Sigmoid colon (tissue), 6 donors: ENCODE measurements at regions not wholly inside any gene's neighbourhood (a gene's known extent, or its start where the extent isn't known, plus 50 kb on each side); places are given as distances from the start of the nearest gene placed in this dataset.

Experiments used
- DNase-seq: peaks from one replicate; pipeline ENCODE4 v3.0.0-alpha.2; 2019
- H3K27ac ChIP-seq, 4 donors: fragments of 200-600 bp; sonication (generic); one replicate each; pipeline ENCODE4 v1.5.1; 2016 to 2019; ENCODE audit warnings: mild to moderate bottlenecking in 1 of 4
- H3K27me3 ChIP-seq, 3 donors: fragments of 200-600 bp; sonication (generic); one replicate each; pipeline ENCODE4 v1.5.1; 2019; ENCODE audit warnings: mild to moderate bottlenecking in 1 of 3
- H3K36me3 ChIP-seq, 4 donors: fragments of 200-600 bp; sonication (generic); one replicate each; pipeline ENCODE4 v1.5.1; 2016 to 2019
- H3K4me1 ChIP-seq, 4 donors: fragments of 200-600 bp; sonication (generic); one replicate each; pipeline ENCODE4 v1.5.1; 2017 to 2019
- H3K4me3 ChIP-seq, 4 donors: fragments of 200-600 bp; sonication (generic); one replicate each; pipeline ENCODE4 v1.5.1; 2017 to 2019; ENCODE audit warnings: mild to moderate bottlenecking in 2 of 4, moderate library complexity in 1 of 4
- H3K9me3 ChIP-seq, 4 donors: fragments of 200-600 bp in 3 of 4; sonication (generic) in 3 of 4; one replicate each; pipeline versions ENCODE4 v1.5.1 to v1.6.1; 2013 to 2019
- CTCF ChIP-seq, 4 experiments: fragments of 450-650 bp in 3 of 4; fragments of 200-600 bp in 1 of 4; IDR thresholded peaks; one replicate each; pipeline ENCODE4 v1.5.1; 2016 to 2019; ENCODE audit warnings: antibody characterized with exemption in 4 of 4, mild to moderate bottlenecking in 3 of 4, moderate library complexity in 2 of 4
- EP300 ChIP-seq, 4 donors: sonication (generic); formaldehyde crosslinking; IDR thresholded peaks; one replicate each; pipeline ENCODE4 v1.6.1; 2017; ENCODE audit warnings: antibody characterized with exemption in 4 of 4
- POLR2A ChIP-seq, 2 donors: fragments of 450-650 bp; IDR thresholded peaks; one replicate each; pipeline ENCODE4 v1.6.1; 2016; ENCODE audit warnings: antibody characterized with exemption in 2 of 2, mild to moderate bottlenecking in 2 of 2, moderate library complexity in 2 of 2
- POLR2AphosphoS5 ChIP-seq, 4 donors: sonication (generic); formaldehyde crosslinking; IDR thresholded peaks; one replicate each; pipeline ENCODE4 v1.6.1; 2017; ENCODE audit warnings: antibody characterized with exemption in 4 of 4
- WGBS, 2 donors: extraction: QIAGEN DNeasy Blood & Tissue Kit; methylation state at CpG; one replicate each; pipeline ENCODE4 v1.1.7; 2013; 5-methylcytosine and 5-hydroxymethylcytosine counted together
- intact Hi-C: fragments of 100-400 bp; cut with DNase I; formaldehyde crosslinking; loops from one replicate; pipeline ENCODE4 v1.15.1; 2023
- donor health status: healthy with polysubstance abuse.
- donor health status: healthy.

- Histone ChIP-seq H3K9me3 (no peaks in the 10 kb centered on the region), H3K4me1 (no peaks in the 10 kb centered on the region), H3K36me3 (no peaks in the 10 kb centered on the region), H3K4me3 (no peak overlapping the region), H3K27ac (no peak overlapping the region), H3K27me3 (no peaks in the 10 kb centered on the region)
- TF ChIP-seq POLR2AphosphoS5 (IDR thresholded peaks at IDR 0.05) (no peak), CTCF (IDR thresholded peaks at IDR 0.05) (no peak), POLR2A (IDR thresholded peaks at IDR 0.05) (no peak), EP300 (IDR thresholded peaks at IDR 0.05) (no peak)
- WGBS, 2 donors, result 90% methylated on average over 3 of the region's 3 CpGs
- no peak for DNase-seq
- intact Hi-C loops, result no loop called here
Measured at GRCh38 chr9:87431837-87432236, 65.8 kb upstream of the DAPK1 start.

GRCh38 chr9:87433853-87434252, 63.8 kb upstream of the DAPK1 start:
- Histone ChIP-seq H3K36me3 (no peaks in the 10 kb centered on the region), H3K4me1 (no peaks in the 10 kb centered on the region), H3K27ac (no peak overlapping the region), H3K9me3 (no peaks in the 10 kb centered on the region), H3K27me3 (no peaks in the 10 kb centered on the region), H3K4me3 (no peak overlapping the region)
- TF ChIP-seq EP300 (IDR thresholded peaks at IDR 0.05) (no peak), POLR2A (IDR thresholded peaks at IDR 0.05) (no peak), CTCF (IDR thresholded peaks at IDR 0.05) (no peak), POLR2AphosphoS5 (IDR thresholded peaks at IDR 0.05) (no peak)
- 94 to 98% methylated on average over 1 of the region's 1 CpG for WGBS, 2 donors
- DNase-seq, result no peak
- intact Hi-C loops, result no loop called here

DNA sequence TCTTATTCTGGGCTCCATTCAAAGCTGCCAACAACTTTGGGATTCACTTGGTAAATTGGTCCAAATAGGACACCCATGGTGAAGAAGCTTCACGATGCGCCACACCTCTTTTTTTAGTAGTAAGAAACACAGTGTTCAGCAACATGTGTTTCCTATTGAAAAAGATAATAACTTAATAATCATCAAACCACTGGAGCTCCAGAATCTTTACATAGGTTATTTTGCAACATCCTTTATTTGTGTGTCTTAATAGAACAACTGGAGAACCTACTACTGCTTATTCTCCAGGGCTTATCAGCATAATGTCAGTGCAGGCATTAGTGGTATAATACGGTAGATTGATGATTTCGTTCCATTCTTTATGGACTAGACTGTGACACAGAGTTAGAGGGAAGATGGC, 63.3 kb upstream of the DAPK1 start:
- DNase-seq, result no peak
- Histone ChIP-seq H3K4me3 (no peak overlapping the region), H3K27ac (no peak overlapping the region), H3K9me3 (no peaks in the 10 kb centered on the region), H3K36me3 (no peaks in the 10 kb centered on the region), H3K27me3 (no peaks in the 10 kb centered on the region), H3K4me1 (no peaks in the 10 kb centered on the region)
- WGBS, 2 donors, result 90 to 94% methylated on average over 4 of the region's 4 CpGs
- no peak for TF ChIP-seq CTCF (IDR thresholded peaks at IDR 0.05)
- TF ChIP-seq EP300 (IDR thresholded peaks at IDR 0.05), result no peak
- TF ChIP-seq POLR2A (IDR thresholded peaks at IDR 0.05), result no peak
- TF ChIP-seq POLR2AphosphoS5 (IDR thresholded peaks at IDR 0.05), result no peak
- intact Hi-C loops, result no loop called here

- no peaks in the 10 kb centered on the region for H3K9me3 ChIP-seq
- no peaks in the 10 kb centered on the region for H3K27me3 ChIP-seq
- WGBS, 2 donors, result 75 to 84% methylated on average over 6 of the region's 6 CpGs
- H3K4me1 ChIP-seq, result peaks cover 0 to 7% (median 0%) of the 10 kb centered on the region in 4 donors
- no peak for DNase-seq
- no peaks in the 10 kb centered on the region for H3K36me3 ChIP-seq
- H3K27ac ChIP-seq, result no peak overlapping the region
- H3K4me3 ChIP-seq, result no peak overlapping the region
- intact Hi-C loops, result no loop called here
- no peak for TF ChIP-seq CTCF (IDR thresholded peaks at IDR 0.05)
- no peak for TF ChIP-seq EP300 (IDR thresholded peaks at IDR 0.05)
- no peak for TF ChIP-seq POLR2AphosphoS5 (IDR thresholded peaks at IDR 0.05)
- no peak for TF ChIP-seq POLR2A (IDR thresholded peaks at IDR 0.05)
Measured at GRCh38 chr9:87435189-87435880, 62.3 kb upstream of the DAPK1 start.

- Histone ChIP-seq H3K4me1 (peaks cover 0 to 7% (median 0%) of the 10 kb centered on the region in 4 donors), H3K4me3 (no peak overlapping the region), H3K27me3 (no peaks in the 10 kb centered on the region), H3K27ac (no peak overlapping the region), H3K36me3 (no peaks in the 10 kb centered on the region), H3K9me3 (no peaks in the 10 kb centered on the region)
- TF ChIP-seq POLR2AphosphoS5 (IDR thresholded peaks at IDR 0.05) (no peak), CTCF (IDR thresholded peaks at IDR 0.05) (no peak), POLR2A (IDR thresholded peaks at IDR 0.05) (no peak), EP300 (IDR thresholded peaks at IDR 0.05) (no peak)
- WGBS, 2 donors, result 77 to 78% methylated on average over 3 of the region's 3 CpGs
- intact Hi-C loops, result no loop called here
- DNase-seq, result no peak
Measured at GRCh38 chr9:87436716-87437115, 61.0 kb upstream of the DAPK1 start.
